HG02870 (cell line): ENCODE measurements at regions not wholly inside any gene's neighbourhood (a gene's known extent, or its start where the extent isn't known, plus 50 kb on each side); places are given as distances from the start of the nearest gene placed in this dataset.

Experiments used
- ATAC-seq: cut with Tn5 transposase; IDR thresholded peaks from one replicate; pipeline ENCODE4 v1.9.1; 2021; ENCODE audit warnings: mild to moderate bottlenecking, moderate library complexity; ENCODE audit not compliant: unreplicated experiment

- no peak for ATAC-seq
Measured at GRCh38 chr11:114758627-114759026, 80.3 kb downstream of the NXPE2 start.

- ATAC-seq, result no peak
Measured at GRCh38 chr11:114762408-114762807, 84.1 kb downstream of the NXPE2 start.

GRCh38 chr11:114764563-114764962 is 86.2 kb downstream of the NXPE2 start:
- ATAC-seq, result no peak

GRCh38 chr11:114771172-114771571 is 92.8 kb downstream of the NXPE2 start:
- ATAC-seq, result no peak

- no peak for ATAC-seq
Measured at GRCh38 chr11:114773541-114774338, 95.4 kb downstream of the NXPE2 start.

GRCh38 chr11:114774599-114775361 is 96.5 kb downstream of the NXPE2 start:
- ATAC-seq, result no peak

- ATAC-seq, result no peak
Measured at GRCh38 chr11:114775875-114776621, 97.7 kb downstream of the NXPE2 start.

GRCh38 chr11:114776956-114777355 is 98.6 kb downstream of the NXPE2 start:
- no peak for ATAC-seq

- ATAC-seq, result no peak
Measured at GRCh38 chr11:114779189-114779588, 100.9 kb downstream of the NXPE2 start.

- ATAC-seq, result no peak
Measured at GRCh38 chr11:114782650-114783310, 104.5 kb downstream of the NXPE2 start.

- ATAC-seq, result no peak
Measured at GRCh38 chr11:114783805-114784204, 105.5 kb downstream of the NXPE2 start.

GRCh38 chr11:114784216-114784615 is 105.9 kb downstream of the NXPE2 start:
- ATAC-seq, result no peak

GRCh38 chr11:114784891-114785290 is 106.6 kb downstream of the NXPE2 start:
- ATAC-seq, result no peak

- ATAC-seq, result no peak
Measured at GRCh38 chr11:114785820-114786219, 107.5 kb downstream of the NXPE2 start.

GRCh38 chr11:114787126-114787525 is 108.8 kb downstream of the NXPE2 start:
- no peak for ATAC-seq

GRCh38 chr11:114790910-114791309 is 112.6 kb downstream of the NXPE2 start:
- ATAC-seq, result no peak

- ATAC-seq, result no peak
Measured at GRCh38 chr11:114794048-114794684, 115.8 kb downstream of the NXPE2 start.

- ATAC-seq, result no peak
Measured at GRCh38 chr11:114796954-114797721, 118.8 kb downstream of the NXPE2 start.

- no peak for ATAC-seq
Measured at GRCh38 chr11:114799476-114799875, 121.1 kb downstream of the NXPE2 start.

- ATAC-seq, result no peak
Measured at GRCh38 chr11:114801773-114802172, 123.4 kb downstream of the NXPE2 start.
